GM19467 (cell line): ENCODE measurements at regions not wholly inside any gene's neighbourhood (a gene's known extent, or its start where the extent isn't known, plus 50 kb on each side); places are given as distances from the start of the nearest gene placed in this dataset.
"Not testable (repeated sequence)": the region's sequence is repeated elsewhere in the genome, so short reads cannot be mapped to it uniquely, and the experiment has no call there.

ENCODE experiments used
- ATAC-seq: cut with Tn5 transposase; IDR thresholded peaks from one replicate; pipeline ENCODE4 v1.9.1; 2021; ENCODE audit warnings: mild to moderate bottlenecking, moderate library complexity; ENCODE audit not compliant: unreplicated experiment

DNA sequence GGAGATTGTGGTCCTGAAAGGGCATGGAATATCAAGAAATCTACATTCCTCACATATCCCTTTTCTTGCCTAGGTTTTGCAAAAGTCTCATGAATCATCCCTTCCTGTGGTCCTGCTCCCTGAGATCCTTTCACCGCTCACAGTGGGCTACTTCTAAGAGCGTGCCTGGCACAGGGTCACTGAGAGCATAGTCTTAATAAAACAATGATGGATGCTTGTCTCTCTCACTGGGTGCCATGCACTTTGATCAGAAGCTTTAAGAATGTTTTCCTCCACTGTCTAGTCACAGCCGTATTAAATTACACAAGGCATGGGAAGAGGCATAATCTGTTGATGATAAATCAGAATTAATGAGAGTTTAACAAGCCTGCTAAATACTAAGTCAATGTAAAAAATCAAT lies 269.7 kb upstream of the ATP10A start:
- no peak for ATAC-seq

DNA sequence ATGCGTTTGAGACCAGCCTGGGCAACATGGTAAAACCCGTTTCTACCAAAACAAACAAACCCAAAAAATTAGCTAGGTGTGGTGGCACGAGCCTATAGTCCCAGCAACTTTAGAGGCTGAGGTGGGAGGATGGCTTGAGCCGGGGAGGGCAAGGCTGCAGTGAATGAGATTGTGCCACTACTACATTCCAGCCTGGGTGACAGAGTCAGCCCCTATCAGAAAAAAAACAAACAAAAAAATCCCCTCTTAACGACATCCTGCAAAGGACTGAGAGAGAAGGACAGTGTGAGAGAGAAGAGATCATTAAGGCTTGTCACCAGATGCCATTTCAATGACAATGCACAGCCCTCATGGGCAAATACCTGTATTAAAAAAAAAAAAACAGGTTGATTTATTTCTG lies 266.7 kb upstream of the ATP10A start:
- no peak for ATAC-seq

GRCh38 chr15:26128611-26129140 lies 265.5 kb upstream of the ATP10A start:
- no peak for ATAC-seq

GRCh38 chr15:26126819-26127387 lies 263.8 kb upstream of the ATP10A start:
- ATAC-seq: no peak

- ATAC-seq: no peak
Observed at GRCh38 chr15:26126070-26126469, 262.9 kb upstream of the ATP10A start.

DNA sequence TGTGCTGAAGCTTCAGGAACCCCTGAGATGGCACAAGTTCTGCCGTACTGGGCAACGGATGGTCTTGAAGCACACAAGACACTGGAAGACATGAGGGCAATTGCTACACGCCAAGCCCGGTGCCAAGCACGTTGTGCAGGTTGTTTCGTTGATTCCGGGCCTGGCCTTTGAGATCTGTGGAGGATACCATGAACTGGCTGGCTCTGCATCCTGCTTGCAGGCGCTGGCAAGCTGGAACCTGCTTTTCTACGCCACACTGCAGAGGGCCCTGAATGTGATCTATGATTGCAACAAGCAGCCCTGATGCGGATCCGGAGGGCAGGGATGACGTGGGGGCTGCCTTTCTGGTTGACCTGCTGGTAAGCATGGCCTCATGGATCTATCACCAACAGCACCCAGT lies 262.5 kb upstream of the ATP10A start:
- ATAC-seq: no peak

DNA sequence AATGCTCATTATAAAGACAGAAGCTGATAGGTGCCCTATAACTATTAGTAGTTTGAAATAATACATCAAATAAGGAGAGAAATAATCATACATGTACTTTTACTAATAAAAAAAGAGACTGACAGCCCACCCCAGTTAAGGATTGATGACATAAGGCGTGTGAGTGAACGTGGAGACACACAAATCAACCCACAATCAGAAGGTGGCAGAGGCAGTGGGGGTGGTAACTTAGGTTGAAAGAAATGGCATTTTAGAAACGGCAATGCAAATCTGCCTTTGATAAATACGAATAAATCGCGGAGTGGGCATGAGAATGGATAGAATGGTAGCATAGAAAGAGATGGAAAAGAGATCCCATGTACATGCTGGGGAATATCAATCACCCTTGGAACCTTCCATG lies 256.2 kb upstream of the ATP10A start:
- no peak for ATAC-seq

DNA sequence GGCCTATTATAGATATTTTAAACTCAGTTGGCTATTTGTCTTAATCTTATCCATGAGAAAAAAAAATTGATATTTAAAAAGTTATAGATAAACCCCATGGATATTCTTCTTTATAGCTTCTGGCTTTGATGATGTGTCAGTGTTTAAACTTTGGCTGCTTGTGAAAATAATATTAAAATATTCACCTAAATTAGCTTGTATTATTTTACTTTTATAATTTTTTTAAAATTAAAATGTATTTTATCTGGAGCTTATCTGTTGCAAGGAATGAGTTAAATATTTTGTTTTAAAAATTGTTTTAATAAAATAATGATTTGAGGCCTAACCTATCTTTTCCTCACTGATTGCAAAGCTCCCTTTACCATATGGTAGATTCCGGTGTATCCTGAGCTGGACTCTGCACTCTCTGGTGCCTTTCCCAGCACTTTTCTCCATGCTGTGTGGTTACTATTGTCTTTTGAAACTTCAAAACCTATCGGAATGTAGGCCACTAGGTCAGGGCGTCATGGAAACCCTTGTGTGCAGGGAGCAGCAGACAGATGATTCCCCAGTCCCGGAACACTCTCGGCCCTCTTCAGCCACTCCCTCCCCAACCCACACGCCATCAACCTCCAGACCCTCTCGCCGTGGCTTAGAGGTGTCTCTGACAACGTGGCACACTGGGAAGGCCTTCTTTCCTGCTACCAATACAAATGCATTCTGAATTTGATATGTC lies 252.3 kb upstream of the ATP10A start:
- ATAC-seq: no peak

- ATAC-seq: not testable (repeated sequence)
Observed at GRCh38 chr15:26114128-26114527, 251.0 kb upstream of the ATP10A start.

DNA sequence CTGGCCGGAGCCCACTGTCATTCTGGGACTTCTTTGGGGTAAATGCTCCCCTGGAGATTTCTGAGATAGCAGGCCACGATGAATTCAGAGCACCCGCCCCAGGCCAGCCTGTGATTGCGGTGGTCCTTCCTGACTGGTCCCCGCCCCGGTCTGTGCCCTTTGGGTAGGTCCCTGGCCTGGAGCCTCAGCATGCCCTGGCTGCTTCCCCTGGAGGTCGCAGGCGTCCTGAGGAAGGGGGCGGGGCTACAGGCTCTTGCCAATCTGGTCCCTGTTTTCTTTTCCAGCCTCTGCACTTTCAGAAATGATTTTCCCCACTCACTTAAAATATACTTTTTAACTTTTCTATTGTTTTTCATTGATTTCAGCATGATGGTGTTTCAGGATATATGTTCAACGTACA lies 250.2 kb upstream of the ATP10A start:
- ATAC-seq: no peak

- no peak for ATAC-seq
Observed at GRCh38 chr15:26109203-26109602, 246.1 kb upstream of the ATP10A start.

DNA sequence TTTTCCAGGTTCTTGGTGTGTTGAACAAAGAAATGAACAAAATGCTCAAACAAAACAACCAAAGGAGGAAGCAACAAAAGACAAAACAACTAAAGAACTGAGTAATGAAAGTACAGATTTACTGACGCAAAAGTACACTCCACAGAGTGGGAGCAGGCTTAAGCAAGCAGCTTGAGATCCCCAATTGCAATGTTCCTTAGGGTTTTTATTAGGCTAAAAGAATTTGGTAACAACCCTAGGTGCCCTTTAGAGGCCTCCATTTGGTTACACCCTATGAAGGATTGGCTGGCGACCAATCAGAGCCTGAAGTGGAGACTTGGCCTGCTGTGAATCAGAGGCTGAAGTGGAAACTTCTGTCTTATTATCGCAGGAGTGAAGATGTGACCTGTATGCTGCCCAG lies 243.4 kb upstream of the ATP10A start:
- no peak for ATAC-seq

GRCh38 chr15:26103002-26103404 lies 239.9 kb upstream of the ATP10A start:
- no peak for ATAC-seq

DNA sequence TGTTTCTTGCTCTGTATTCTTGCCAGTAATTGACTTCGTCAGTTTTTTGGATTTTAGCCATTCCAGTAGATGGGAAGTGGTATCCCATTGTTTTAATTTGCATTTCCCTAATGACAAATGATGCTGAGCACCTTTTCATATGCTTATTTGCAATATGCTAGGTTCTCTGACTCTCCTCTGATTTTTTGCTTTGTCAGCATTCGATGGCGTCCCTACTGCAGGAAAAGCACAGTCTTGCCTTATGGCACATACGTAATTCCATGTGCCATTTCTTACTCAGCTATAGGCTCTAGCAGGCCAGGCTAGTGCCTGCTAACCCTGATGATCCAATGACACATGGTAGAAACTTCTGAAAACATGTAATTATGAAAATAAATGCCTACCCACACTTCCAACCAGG lies 239.2 kb upstream of the ATP10A start:
- ATAC-seq: no peak

DNA sequence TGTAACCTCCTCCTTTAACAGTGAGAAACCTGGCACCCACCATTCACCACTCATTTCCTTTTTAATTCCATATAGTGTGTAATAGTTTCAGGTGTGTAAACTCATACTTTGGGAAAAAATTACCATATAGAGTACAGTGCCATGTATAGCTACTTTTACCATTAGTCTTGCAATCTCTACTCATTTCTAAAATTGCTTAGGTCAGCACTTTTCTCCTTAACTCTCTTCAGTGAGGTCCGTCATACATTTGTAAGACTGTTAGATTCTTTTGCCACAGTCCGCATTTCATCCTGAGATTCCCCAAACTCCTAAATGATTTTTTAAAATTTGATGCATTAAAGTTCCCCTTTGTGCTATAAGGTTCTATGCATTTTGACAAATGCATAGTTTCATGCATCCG lies 238.3 kb upstream of the ATP10A start:
- no peak for ATAC-seq

DNA sequence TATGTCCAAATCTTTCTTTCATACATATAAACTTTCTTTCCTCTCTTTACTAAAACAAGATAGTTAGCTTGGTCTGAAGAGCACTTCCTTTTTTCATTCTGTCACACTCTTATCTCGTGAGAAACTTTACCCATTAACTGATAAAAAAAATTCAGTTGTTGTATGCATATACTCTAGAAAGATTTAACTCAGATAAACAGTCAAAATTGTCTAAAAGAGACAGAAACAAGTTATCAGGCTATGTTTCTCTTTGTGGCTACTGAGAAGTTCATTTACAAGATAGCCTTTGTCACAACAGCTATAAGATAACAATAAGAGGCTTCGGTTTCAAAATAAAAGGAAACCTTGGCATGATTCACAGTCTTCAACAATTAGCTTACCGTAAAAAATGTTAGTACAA lies 235.7 kb upstream of the ATP10A start:
- no peak for ATAC-seq

DNA sequence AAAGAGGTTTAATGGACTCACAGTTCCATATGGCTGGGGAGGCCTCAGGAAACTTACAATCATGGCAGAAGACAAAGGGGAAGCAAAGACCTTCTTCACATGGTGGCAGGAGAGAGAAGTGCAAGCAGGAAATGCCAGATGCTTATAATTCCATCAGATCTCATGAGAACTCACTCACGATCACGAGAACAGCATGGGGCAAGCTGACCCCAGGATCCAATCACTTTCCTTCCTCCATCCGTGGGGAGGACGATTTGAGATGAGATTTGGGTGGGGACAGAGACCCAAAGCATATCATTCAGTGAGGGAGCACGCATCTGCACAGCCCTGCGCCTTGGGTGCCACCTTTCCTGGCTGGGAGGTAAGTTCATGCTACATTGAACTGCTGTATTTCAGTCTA lies 234.1 kb upstream of the ATP10A start:
- no peak for ATAC-seq

- no peak for ATAC-seq
Observed at GRCh38 chr15:26096581-26096980, 233.5 kb upstream of the ATP10A start.

- ATAC-seq: no peak
Observed at GRCh38 chr15:26095710-26096330, 232.7 kb upstream of the ATP10A start.

GRCh38 chr15:26091184-26091583 lies 228.1 kb upstream of the ATP10A start:
- ATAC-seq: no peak

- no peak for ATAC-seq
Observed at GRCh38 chr15:26087881-26088280, 224.8 kb upstream of the ATP10A start.

- no peak for ATAC-seq
Observed at GRCh38 chr15:26087395-26087794, 224.3 kb upstream of the ATP10A start.
